Natural killer cell (primary cell): ENCODE measurements at regions not wholly inside any gene's neighbourhood (a gene's known extent, or its start where the extent isn't known, plus 50 kb on each side); places are given as distances from the start of the nearest gene placed in this dataset.
"Not testable (repeated sequence)": the region's sequence is repeated elsewhere in the genome, so short reads cannot be mapped to it uniquely, and the experiment has no call there.

Experiments
- ATAC-seq, 3 donors: fragments of 150-1000 bp in 2 of 3; fragments of 200-7000 bp in 1 of 3; cut with Tn5 transposase; 1 replicate in 1 of 3; 2 replicates in 2 of 3; pipeline ENCODE4 v1.10.0; 2021; ENCODE audit warnings: mild to moderate bottlenecking in 2 of 3, moderate library complexity in 2 of 3
- DNase-seq, 2 donors: peaks; one replicate each; pipeline versions ENCODE4 v3.0.0 to v3.0.0-alpha.2; 2013 to 2021; ENCODE audit warnings: mixed read lengths in 1 of 2
- H3K27ac ChIP-seq: one replicate; pipeline ENCODE4 v1.5.1; 2013; ENCODE audit warnings: mild to moderate bottlenecking, low read length
- H3K27me3 ChIP-seq: one replicate; pipeline ENCODE4 v1.6.1; 2013; ENCODE audit warnings: low read length; ENCODE audit not compliant: control insufficient read depth, insufficient read depth
- H3K36me3 ChIP-seq: one replicate; pipeline ENCODE4 v1.6.1; 2013; ENCODE audit warnings: low read length; ENCODE audit not compliant: control insufficient read depth, insufficient read depth
- H3K4me1 ChIP-seq: one replicate; pipeline ENCODE4 v1.6.1; 2013; ENCODE audit warnings: low read length; ENCODE audit not compliant: control insufficient read depth, insufficient read depth
- H3K4me3 ChIP-seq: one replicate; pipeline ENCODE4 v1.5.1; 2013; ENCODE audit warnings: low read length
- H3K9me3 ChIP-seq: one replicate; pipeline ENCODE4 v1.6.1; 2013; ENCODE audit warnings: low read length; ENCODE audit not compliant: control insufficient read depth, insufficient read depth
- H3K27ac Mint-ChIP-seq, 2 donors: one replicate each; pipeline ENCODE4 v1.8.0; 2022; ENCODE audit warnings: mild to moderate bottlenecking in 2 of 2, mixed read lengths in 2 of 2, moderate library complexity in 1 of 2
- H3K27me3 Mint-ChIP-seq, 2 donors: one replicate each; pipeline ENCODE4 v1.8.0; 2022; ENCODE audit warnings: low read depth in 2 of 2, mixed read lengths in 2 of 2
- H3K36me3 Mint-ChIP-seq: one replicate; pipeline ENCODE4 v1.8.0; 2022; ENCODE audit warnings: mixed read lengths
- H3K4me1 Mint-ChIP-seq, 2 donors: one replicate each; pipeline ENCODE4 v1.8.0; 2022; ENCODE audit warnings: mixed read lengths in 2 of 2
- H3K4me3 Mint-ChIP-seq: one replicate; pipeline ENCODE4 v1.8.0; 2022; ENCODE audit warnings: mild to moderate bottlenecking, moderate library complexity, mixed read lengths
- H3K9me3 Mint-ChIP-seq, 2 donors: one replicate each; pipeline ENCODE4 v1.8.0; 2022; ENCODE audit warnings: mixed read lengths in 2 of 2
- WGBS: methylation state at CpG from one replicate; pipeline ENCODE4 v1.1.7; 2013; ENCODE audit warnings: missing lambda C conversion rate; ENCODE audit not compliant: insufficient coverage; 5-methylcytosine and 5-hydroxymethylcytosine counted together
- intact Hi-C: fragments of 100-400 bp; cut with micrococcal nuclease; formaldehyde crosslinking; loops from one replicate; pipeline ENCODE4 v1.14.2; 2022

GRCh38 chr2:87386063-87386560 lies 361.8 kb upstream of the PLGLB2 start:
- H3K9me3 ChIP-seq, H3K27ac ChIP-seq, H3K9me3 Mint-ChIP-seq, H3K27me3 ChIP-seq, H3K36me3 Mint-ChIP-seq, H3K4me3 Mint-ChIP-seq, H3K27ac Mint-ChIP-seq, H3K27me3 Mint-ChIP-seq, H3K4me1 Mint-ChIP-seq, intact Hi-C loops, DNase-seq, ATAC-seq, H3K36me3 ChIP-seq, H3K4me1 ChIP-seq, H3K4me3 ChIP-seq: not testable (repeated sequence)
- WGBS, result 84% methylated on average over 5 of the region's 7 CpGs

GRCh38 chr2:87395784-87396183 lies 352.1 kb upstream of the PLGLB2 start:
- H3K4me1 Mint-ChIP-seq, H3K4me3 Mint-ChIP-seq, H3K27ac Mint-ChIP-seq, H3K27me3 Mint-ChIP-seq, H3K36me3 Mint-ChIP-seq, H3K9me3 ChIP-seq, H3K36me3 ChIP-seq, ATAC-seq, H3K9me3 Mint-ChIP-seq, DNase-seq, intact Hi-C loops, H3K27ac ChIP-seq, H3K27me3 ChIP-seq, H3K4me1 ChIP-seq, H3K4me3 ChIP-seq: not testable (repeated sequence)
- WGBS, result no CpG with 5 or more reads among the region's 1 CpG

GRCh38 chr2:87396551-87397265 lies 351.2 kb upstream of the PLGLB2 start:
- DNase-seq, result not testable (repeated sequence)

GRCh38 chr2:87397276-87398065 lies 350.4 kb upstream of the PLGLB2 start:
- H3K9me3 Mint-ChIP-seq, H3K36me3 ChIP-seq, H3K27me3 ChIP-seq, H3K4me3 ChIP-seq, H3K4me1 Mint-ChIP-seq, ATAC-seq, H3K27me3 Mint-ChIP-seq, intact Hi-C loops, H3K27ac Mint-ChIP-seq, H3K4me3 Mint-ChIP-seq, DNase-seq, H3K9me3 ChIP-seq, H3K27ac ChIP-seq, H3K36me3 Mint-ChIP-seq, H3K4me1 ChIP-seq: not testable (repeated sequence)
- WGBS, result 90% methylated on average over 6 of the region's 9 CpGs

More at GRCh38 chr2:87396551-87397265, 351.2 kb upstream of the PLGLB2 start:
- H3K4me1 Mint-ChIP-seq, H3K27me3 ChIP-seq, H3K4me1 ChIP-seq, H3K4me3 Mint-ChIP-seq, H3K9me3 Mint-ChIP-seq, intact Hi-C loops, H3K36me3 ChIP-seq, H3K27me3 Mint-ChIP-seq, ATAC-seq, H3K9me3 ChIP-seq, H3K27ac Mint-ChIP-seq, H3K36me3 Mint-ChIP-seq, H3K4me3 ChIP-seq, H3K27ac ChIP-seq: not testable (repeated sequence)
- 91% methylated on average over 8 of the region's 9 CpGs for WGBS

GRCh38 chr2:87398567-87399305 lies 349.2 kb upstream of the PLGLB2 start:
- DNase-seq, ATAC-seq, H3K4me1 Mint-ChIP-seq, H3K9me3 Mint-ChIP-seq, H3K36me3 ChIP-seq, H3K4me1 ChIP-seq, intact Hi-C loops, H3K36me3 Mint-ChIP-seq, H3K4me3 ChIP-seq, H3K27ac ChIP-seq, H3K27me3 Mint-ChIP-seq, H3K27me3 ChIP-seq, H3K27ac Mint-ChIP-seq, H3K4me3 Mint-ChIP-seq, H3K9me3 ChIP-seq: not testable (repeated sequence)
- WGBS, result 88% methylated on average over 5 of the region's 8 CpGs
